Ascending aorta (tissue), 2 donors: ENCODE measurements at regions not wholly inside any gene's neighbourhood (a gene's known extent, or its start where the extent isn't known, plus 50 kb on each side); places are given as distances from the start of the nearest gene placed in this dataset.

ENCODE experiments used
- DNase-seq, 2 donors: peaks; one replicate each; pipeline ENCODE4 v3.0.0-alpha.2; 2019; ENCODE audit warnings: low spot score in 2 of 2
- H3K27ac ChIP-seq, 2 donors: fragments of 200-600 bp; sonication (generic); one replicate each; pipeline ENCODE4 v1.5.1; 2016 to 2017; ENCODE audit warnings: mild to moderate bottlenecking in 1 of 2
- H3K27me3 ChIP-seq: fragments of 200-600 bp; sonication (generic); one replicate; pipeline ENCODE4 v1.5.1; 2017
- H3K36me3 ChIP-seq, 2 donors: fragments of 200-600 bp; sonication (generic); one replicate each; pipeline ENCODE4 v1.5.1; 2016
- H3K4me1 ChIP-seq, 2 donors: fragments of 200-600 bp; sonication (generic); one replicate each; pipeline ENCODE4 v1.5.1; 2016 to 2017; ENCODE audit warnings: mild to moderate bottlenecking in 1 of 2
- H3K4me3 ChIP-seq, 2 donors: fragments of 200-600 bp; sonication (generic); one replicate each; pipeline ENCODE4 v1.5.1; 2016 to 2017; ENCODE audit warnings: mild to moderate bottlenecking in 1 of 2
- H3K9me3 ChIP-seq, 2 donors: fragments of 200-600 bp; sonication (generic); one replicate each; pipeline ENCODE4 v1.5.1; 2016
- CTCF ChIP-seq, 3 experiments: fragments of 200-600 bp in 2 of 3; fragments of 450-650 bp in 1 of 3; sonication (generic) in 2 of 3; IDR thresholded peaks; one replicate each; pipeline ENCODE4 v1.5.1; 2016 to 2019; ENCODE audit warnings: antibody characterized with exemption in 3 of 3, mild to moderate bottlenecking in 1 of 3, moderate library complexity in 1 of 3
- intact Hi-C: fragments of 100-400 bp; cut with DNase I; formaldehyde crosslinking; loops from one replicate; pipeline ENCODE4 v1.15.1; 2023

- no peaks in the 10 kb centered on the region for H3K36me3 ChIP-seq
- intact Hi-C loops: no loop called here
- H3K4me3 ChIP-seq: no peak overlapping the region
- H3K27ac ChIP-seq: no peak overlapping the region
- no peaks in the 10 kb centered on the region for H3K27me3 ChIP-seq
- TF ChIP-seq CTCF (IDR thresholded peaks at IDR 0.05): no peak
- H3K9me3 ChIP-seq: no peaks in the 10 kb centered on the region
- no peaks in the 10 kb centered on the region for H3K4me1 ChIP-seq
- no peak for DNase-seq
Measured at GRCh38 chr18:40494603-40495002, 1460.4 kb upstream of the PIK3C3 start.

- Histone ChIP-seq H3K4me1 (no peaks in the 10 kb centered on the region), H3K9me3 (no peaks in the 10 kb centered on the region), H3K27me3 (no peaks in the 10 kb centered on the region), H3K36me3 (no peaks in the 10 kb centered on the region), H3K27ac (no peak overlapping the region), H3K4me3 (no peak overlapping the region)
- intact Hi-C loops: no loop called here
- no peak for TF ChIP-seq CTCF (IDR thresholded peaks at IDR 0.05)
- no peak for DNase-seq
Measured at GRCh38 chr18:40493316-40493715, 1461.7 kb upstream of the PIK3C3 start.

GRCh38 chr18:40489301-40489700 lies 1465.7 kb upstream of the PIK3C3 start:
- DNase-seq: no peak
- no peaks in the 10 kb centered on the region for H3K4me1 ChIP-seq
- H3K9me3 ChIP-seq: no peaks in the 10 kb centered on the region
- intact Hi-C loops: no loop called here
- H3K36me3 ChIP-seq: no peaks in the 10 kb centered on the region
- H3K27me3 ChIP-seq: no peaks in the 10 kb centered on the region
- H3K27ac ChIP-seq: no peak overlapping the region
- H3K4me3 ChIP-seq: no peak overlapping the region
- no peak for TF ChIP-seq CTCF (IDR thresholded peaks at IDR 0.05)

DNA sequence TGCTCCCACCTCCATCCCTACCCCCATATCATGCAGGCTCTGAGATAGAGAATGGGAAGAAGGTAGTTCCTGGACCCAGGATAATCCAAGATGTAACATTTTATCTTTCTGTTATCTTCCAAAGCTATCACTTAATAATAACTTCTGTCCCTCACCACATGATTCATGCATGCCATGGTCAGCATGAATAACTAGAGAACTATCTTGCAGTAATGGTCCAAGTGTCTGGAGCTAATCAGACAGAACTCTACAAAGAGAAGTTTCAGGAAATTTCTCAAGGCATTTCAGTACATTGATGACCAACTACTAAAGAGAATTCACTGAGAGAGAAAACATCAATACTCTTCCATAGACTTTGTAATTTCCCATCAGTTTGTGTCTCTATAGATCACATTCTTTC lies 1469.7 kb upstream of the PIK3C3 start:
- Histone ChIP-seq H3K27me3 (no peaks in the 10 kb centered on the region), H3K9me3 (no peaks in the 10 kb centered on the region), H3K4me3 (no peak overlapping the region), H3K4me1 (no peaks in the 10 kb centered on the region), H3K36me3 (no peaks in the 10 kb centered on the region), H3K27ac (no peak overlapping the region)
- no peak for TF ChIP-seq CTCF (IDR thresholded peaks at IDR 0.05)
- DNase-seq: no peak
- intact Hi-C loops: no loop called here

GRCh38 chr18:40473221-40474029 lies 1481.6 kb upstream of the PIK3C3 start:
- Histone ChIP-seq H3K4me3 (no peak overlapping the region), H3K27me3 (no peaks in the 10 kb centered on the region), H3K36me3 (no peaks in the 10 kb centered on the region), H3K9me3 (no peaks in the 10 kb centered on the region), H3K4me1 (no peaks in the 10 kb centered on the region), H3K27ac (no peak overlapping the region)
- no peak for DNase-seq
- intact Hi-C loops: no loop called here
- TF ChIP-seq CTCF (IDR thresholded peaks at IDR 0.05): no peak
